Islet of Langerhans (tissue), 1 donor: ENCODE measurements at regions not wholly inside any gene's neighbourhood (a gene's known extent, or its start where the extent isn't known, plus 50 kb on each side); places are given as distances from the start of the nearest gene placed in this dataset.

Experiments
- FAIRE-seq: peaks from one replicate; lab custom pipeline; 2011; peaks lifted over from hg19 to GRCh38; lab: Jason Lieb, UNC

GRCh38 chr10:123530166-123530870 lies 135.8 kb upstream of the GPR26 start:
- FAIRE-seq: no peak

DNA sequence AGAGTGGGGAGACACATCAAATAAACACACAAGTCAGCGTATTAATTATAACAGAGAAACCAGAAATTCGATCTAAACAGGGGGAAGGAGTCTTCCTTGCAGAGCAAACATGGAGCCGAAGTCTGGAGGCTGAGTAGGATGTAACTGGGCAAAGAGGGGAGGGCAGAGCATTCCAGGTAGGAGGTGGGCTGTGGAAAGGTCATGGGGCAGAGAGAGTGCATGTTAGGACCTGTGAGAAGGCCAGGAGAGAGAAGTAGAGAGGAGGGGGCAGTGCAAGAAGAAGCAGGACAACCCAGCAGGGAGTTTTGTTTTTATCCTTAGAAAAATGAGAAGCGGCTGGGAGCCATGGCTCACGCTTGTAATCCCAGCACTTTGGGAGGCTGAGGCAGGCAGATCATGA lies 130.8 kb upstream of the GPR26 start:
- no peak for FAIRE-seq

DNA sequence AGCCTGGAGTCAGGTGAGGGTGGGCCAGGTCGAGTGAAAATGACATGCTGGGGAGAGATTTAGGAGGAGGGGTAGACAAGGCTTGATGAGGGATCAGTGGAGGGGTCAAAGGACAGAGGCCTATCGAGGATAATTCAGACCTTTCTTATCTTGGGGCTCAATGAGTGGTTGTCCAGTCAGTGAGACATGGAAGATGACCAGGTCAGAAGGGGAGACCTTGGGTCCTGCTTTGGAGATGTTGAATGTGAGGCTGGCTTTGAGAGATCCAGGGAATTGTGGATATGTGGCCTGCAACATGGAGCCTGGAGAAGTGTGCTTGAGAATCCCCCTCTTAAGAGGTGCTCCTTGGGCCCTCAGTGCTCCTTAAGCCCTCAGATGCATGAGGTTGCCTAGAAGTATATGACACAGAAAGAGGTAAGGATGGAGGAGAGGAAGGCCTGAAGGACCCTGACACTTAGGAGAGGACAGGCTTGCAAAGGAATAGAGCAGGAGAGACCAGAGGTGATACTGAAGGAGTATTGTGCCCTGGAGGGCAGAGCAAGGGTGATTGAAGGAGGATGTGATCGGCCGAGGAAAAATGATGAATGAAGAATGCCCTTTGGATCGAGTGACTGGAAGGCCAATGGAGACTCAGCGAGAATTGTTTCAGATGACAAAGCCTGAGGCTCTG lies 129.8 kb upstream of the GPR26 start:
- no peak for FAIRE-seq

DNA sequence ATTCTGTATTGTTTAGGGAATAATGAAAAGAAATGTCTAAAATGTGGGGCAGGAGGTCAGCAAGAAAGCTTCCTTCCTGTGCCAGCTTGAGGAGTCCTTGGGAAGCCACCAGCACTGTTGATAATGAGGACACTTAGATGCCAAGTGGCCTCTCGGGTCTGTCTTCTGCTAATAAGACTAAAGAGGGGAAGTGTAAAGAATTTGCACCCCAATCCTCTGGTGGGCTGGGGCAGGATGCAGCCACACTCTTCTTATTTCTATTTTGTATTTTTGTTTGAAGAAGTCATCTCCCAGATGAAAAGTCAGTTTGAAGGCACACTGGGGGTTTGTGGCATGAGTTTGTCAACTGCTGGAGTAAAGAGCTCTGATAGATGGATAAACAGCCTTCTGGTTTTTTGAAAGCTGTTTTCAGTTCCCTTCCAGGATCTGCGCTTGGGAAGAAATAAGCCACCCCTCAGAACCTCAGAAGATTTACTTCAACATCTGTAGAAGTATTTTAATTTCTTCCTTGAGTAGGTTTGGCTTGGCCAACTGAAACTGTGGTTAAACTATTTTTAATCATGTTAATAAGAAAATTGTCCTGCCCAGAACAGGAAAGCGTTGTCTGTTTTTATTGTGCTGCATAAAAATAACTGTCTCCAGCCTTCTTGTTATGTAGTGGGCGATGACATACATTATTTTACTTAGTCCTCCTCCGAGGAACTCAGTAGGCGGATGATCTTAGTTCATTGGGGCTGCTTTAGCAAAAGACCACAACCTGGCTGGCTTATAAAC lies 128.8 kb upstream of the GPR26 start:
- FAIRE-seq: no peak

- FAIRE-seq: no peak
Measured at GRCh38 chr10:123538401-123539320, 127.5 kb upstream of the GPR26 start.

DNA sequence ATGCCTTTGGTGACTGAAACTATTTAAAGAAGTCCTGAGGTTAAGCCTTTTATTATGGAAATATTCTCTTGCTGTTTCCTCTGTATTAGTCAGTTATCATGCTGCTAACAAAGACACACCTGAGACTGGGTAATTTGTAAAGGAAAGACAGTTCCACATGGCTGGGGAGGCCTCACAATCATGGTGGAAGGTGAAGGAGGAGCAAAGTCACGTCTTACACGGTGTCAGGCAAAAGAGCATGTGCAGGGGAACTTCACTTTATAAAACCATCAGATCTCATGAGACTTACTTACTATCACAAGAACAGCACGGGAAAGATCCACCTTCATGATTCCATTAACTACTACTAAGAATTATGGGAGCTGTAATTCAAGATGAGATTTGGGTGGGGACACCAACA lies 121.2 kb upstream of the GPR26 start:
- no peak for FAIRE-seq

DNA sequence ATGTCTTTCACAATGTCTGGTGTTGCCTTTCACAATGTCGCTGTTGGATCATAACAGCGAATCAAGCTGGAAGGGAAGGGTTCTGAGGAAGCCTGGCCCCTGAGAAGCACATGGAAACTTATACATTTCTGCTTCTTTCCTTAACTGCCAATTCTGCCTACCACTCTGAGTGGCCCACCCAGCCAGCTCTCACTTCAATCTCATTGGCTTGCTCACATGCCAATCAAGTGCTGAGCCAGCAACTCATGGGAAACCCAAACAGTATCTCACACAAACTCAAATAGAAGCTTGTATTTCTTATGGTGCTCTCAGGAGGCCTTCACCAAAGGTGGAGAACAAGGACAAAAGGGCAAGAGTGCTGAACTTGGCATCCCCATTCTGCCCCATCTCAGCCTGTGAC lies 117.4 kb upstream of the GPR26 start:
- no peak for FAIRE-seq

DNA sequence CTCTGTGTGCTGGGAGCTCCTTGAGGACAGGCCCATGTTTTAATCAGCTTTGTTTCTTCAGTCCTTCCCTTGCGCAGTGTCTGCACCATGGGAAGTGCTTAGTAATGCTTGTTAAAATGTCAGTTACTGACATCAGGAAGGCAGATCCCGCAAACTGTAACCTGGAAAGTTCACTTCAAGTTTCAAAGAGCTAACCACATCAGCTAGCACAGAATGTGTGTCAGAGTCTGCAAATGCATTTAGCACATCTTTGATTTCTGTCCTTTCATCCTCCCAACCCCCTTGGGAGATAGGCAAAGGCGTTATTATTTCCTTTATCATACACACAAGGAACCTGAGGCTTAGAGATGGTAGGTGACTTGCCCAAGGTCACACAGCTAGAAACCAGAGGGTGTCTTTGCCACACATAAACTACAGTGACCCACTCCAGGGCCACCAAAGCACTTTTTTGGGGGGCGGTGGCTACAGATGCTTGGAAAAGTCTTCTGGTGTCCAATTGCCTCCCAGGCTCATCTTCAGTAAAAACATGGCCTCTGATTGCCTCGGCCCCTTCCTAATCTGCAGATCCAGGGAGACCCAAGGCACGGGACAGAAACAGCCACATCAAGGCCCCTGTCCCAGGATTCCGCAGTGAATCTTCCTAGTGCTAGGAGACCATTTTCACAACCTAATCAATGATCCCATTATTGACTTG lies 116.2 kb upstream of the GPR26 start:
- no peak for FAIRE-seq

- no peak for FAIRE-seq
Measured at GRCh38 chr10:123550675-123551096, 115.5 kb upstream of the GPR26 start.

DNA sequence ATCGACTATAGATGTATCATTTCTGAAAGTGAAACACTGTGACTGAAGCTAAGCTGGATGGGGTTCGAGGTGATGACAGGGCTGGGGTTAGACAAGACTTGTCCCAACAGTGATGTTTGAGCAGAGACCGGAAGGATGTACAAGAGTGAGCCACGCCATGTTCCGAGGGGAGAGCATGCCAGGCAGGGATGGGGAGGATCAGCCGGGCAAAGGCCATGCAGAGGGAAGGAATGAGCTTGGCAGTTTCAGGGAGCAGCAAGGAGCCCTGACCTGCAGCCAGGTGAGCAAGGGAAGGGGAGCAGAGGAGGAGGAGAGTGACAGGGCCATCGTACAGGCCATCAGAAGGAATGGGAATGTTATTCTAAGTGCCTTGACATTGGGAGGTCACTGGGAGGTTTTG lies 114.9 kb upstream of the GPR26 start:
- no peak for FAIRE-seq

GRCh38 chr10:123552760-123553554 lies 113.2 kb upstream of the GPR26 start:
- no peak for FAIRE-seq

DNA sequence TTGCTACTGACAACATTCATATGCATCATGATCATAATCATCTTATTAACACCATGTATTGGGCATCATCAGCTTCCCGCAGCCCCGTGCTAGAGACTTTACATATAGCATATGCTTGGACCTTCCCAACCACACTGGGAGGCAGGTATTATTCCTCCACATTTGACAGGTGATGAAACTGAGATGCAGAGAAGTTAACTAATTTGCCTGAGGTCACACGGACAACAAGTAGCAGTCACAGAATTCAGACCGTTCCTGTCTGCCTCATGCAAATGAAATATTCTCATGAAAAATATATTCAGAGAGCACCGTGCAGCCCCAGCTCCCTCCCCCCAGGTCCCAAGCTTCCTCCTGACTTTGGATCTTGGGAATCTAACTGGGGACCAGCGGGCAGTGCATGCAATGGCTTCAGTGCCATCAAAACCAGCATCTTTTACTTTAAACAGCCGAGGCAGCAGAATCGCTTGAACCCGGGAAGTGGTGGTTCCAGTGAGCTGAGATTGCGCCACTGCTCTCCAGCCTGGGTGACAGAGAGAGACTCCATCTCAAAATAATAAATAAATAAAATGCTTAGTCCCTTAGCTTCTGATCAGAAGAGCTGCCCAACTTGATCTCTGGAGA lies 112.2 kb upstream of the GPR26 start:
- no peak for FAIRE-seq

- no peak for FAIRE-seq
Measured at GRCh38 chr10:123554656-123555055, 111.5 kb upstream of the GPR26 start.

DNA sequence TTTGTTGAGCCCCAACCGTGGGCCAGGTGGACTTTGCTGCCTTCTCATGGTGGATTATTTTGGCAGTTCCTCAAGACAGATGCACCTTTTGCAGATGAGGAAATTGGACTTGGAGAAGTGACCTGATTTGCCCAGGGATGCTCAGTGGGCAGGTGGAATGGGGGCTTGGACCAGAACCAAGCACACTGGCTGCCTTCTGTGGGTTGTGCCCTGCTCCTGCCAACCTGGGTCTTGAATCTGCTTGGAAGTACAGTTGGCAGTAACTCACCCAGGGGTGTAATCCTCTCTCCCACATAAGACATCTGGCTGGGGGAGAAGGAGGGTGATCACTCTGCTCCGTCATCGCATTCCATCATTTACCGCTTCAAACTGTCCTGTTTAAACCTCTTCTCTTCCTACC lies 110.5 kb upstream of the GPR26 start:
- no peak for FAIRE-seq

- no peak for FAIRE-seq
Measured at GRCh38 chr10:123556049-123556448, 110.1 kb upstream of the GPR26 start.

DNA sequence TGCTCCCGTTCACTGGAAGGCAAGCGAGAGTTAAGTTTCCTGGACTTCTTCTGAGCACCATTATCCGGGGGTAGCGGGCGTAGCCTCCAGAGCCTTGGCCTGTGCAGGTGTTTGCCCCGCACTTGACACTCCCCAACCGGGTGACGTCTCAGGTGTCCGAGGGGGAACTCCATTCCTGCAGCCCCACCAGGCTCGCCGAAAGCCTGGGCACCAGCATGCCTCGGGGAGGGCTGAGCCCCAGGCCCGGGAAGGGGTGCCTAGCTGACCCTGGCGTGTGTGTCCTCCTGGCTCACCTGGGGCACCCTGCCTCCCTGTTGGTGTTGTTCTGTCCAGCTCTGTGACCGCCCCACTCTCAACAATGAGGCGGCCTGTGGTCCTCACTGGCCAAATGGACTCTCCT lies 109.4 kb upstream of the GPR26 start:
- FAIRE-seq: no peak

DNA sequence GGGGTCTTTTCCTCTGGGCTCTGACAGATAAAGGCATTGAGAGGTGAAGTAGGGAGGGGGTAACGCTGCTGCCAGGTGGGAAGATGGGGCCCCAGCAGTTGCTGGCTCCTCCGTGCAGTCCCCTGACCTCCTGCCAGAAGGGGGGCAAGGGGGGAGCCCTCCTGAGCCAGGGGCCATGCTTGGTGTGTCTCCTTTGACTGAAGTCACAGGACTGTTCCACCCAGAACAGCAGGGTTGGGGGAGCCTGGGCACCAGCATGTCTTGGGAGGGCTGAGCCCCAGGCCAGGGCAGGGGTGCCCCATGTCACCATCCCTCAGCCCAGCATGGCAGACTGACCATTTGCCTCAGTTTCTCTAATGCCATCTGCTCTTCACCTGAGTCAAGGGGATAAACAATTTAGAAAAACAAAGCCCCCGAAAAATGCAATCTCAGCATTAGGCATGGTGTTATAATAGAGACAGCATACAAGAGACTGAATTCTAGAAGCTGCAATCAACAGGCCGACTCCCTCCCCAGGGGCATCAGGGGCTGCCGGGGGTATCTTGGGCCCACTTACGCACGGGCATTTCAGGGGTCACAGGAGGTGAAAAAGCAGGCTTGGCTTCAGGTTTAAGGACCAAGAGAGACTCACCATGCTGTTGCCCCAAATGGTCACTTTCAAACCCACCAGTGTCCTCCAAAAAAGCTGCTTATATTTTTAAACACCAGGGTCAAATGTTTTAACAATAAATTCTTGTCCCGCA lies 108.6 kb upstream of the GPR26 start:
- no peak for FAIRE-seq

GRCh38 chr10:123558651-123559050 lies 107.5 kb upstream of the GPR26 start:
- FAIRE-seq: no peak

DNA sequence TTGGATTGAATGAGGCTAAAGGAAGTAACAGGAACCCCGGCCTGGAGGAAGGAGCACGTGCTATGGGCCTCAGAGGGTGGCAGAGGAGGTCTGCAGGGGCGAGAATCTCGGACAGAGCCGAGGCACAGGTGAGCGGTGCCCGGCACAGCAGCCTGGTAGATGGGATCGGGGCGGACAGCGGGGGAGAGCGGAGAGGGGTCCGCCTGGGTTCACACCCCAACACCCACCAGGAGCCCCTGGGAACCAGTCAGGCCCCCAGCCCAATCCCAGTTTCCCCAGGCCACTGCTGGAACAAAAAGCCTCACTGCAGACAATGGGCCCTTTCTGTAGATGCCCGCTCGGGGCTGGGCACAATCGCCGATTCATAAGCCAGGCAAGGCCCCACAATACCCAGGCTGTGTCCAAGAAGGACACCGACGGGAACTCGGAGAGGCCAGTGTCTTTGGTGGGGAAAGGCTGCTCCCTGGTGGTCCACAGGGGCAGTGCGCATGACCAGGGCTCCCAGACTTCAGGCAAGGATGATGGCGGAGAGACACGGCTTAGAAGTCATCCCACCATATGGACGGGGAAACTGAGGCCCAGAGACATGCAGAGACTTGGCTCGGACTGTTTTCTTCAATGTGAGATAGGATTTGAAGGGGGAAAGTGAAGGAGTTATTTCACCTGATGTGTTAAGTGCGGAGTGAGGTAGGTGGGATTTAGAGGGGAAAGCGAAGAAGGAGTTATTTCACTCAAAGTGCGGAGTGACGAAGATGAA lies 106.9 kb upstream of the GPR26 start:
- FAIRE-seq: no peak
